ENCODE measurements at regions not wholly inside any gene's neighbourhood (a gene's known extent, or its start where the extent isn't known, plus 50 kb on each side); places are given as distances from the start of the nearest gene placed in this dataset.

GRCh38 chr1:189644970-189645369, 832.7 kb downstream of the BRINP3 start:
- ChIA-PET POLR2A (no interaction called here), CTCF (ENCODE audit: unreplicated experiment) (no interaction called here)
- Histone ChIP-seq H3K4me3 (ENCODE audit: low read depth, low read length, poor library complexity, severe bottlenecking) (no peak overlapping the region), H3K4me1 (ENCODE audit: insufficient read depth, low read length, poor library complexity, severe bottlenecking) (no peaks in the 10 kb centered on the region), H3K4me2 (ENCODE audit: low read length) (no peak overlapping the region), H3K9me3 (ENCODE audit: low read length) (no peaks in the 10 kb centered on the region), H3K9me2 (ENCODE audit: insufficient read depth, low read length) (no peaks in the 10 kb centered on the region), H3K79me2 (ENCODE audit: insufficient read depth, low read depth, low read length) (no peaks in the 10 kb centered on the region), H4K20me1 (ENCODE audit: insufficient read depth, low read length) (no peaks in the 10 kb centered on the region), H3K27ac (ENCODE audit: low read depth, low read length, poor library complexity, severe bottlenecking) (no peak overlapping the region), H3K36me3 (ENCODE audit: insufficient read depth, low read length) (no peaks in the 10 kb centered on the region), H2AFZ (ENCODE audit: low read length) (no peak overlapping the region)
- no peak for DNase-seq (ENCODE audit: low spot score)
- BruUV-seq (replicated peaks) = no TSS peak
- intact Hi-C loops (cut with micrococcal nuclease; ENCODE audit: unreplicated experiment) = no loop called here
- TF ChIP-seq EZH2phosphoT487 (IDR thresholded peaks at IDR 0.05; ENCODE audit: borderline replicate concordance, low read depth, low read length) (no peak), CTCF (conservative IDR thresholded peaks at IDR 0.05; ENCODE audit: low read length) (no peak)

DNA sequence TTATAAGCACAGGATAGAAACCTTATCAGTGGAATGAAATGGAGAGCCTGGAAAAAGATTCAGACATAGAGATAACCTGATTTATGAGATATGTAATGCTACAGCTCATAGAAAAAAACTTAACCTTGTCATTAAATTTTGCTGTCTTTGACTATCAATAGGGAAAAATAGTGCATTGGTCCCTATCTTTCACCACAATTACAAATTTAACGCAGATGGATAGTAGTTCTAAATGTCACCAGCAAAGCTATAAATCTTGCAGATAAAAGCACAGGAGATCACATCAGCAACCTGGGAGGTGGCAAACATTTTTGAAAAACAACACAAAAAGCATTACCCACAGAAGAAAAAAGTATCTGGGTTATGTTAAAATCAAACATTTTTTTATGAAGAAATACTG, 831.6 kb downstream of the BRINP3 start:
- no peaks in the 10 kb centered on the region for H3K9me3 ChIP-seq (ENCODE audit: low read length)
- no peak for TF ChIP-seq CTCF (conservative IDR thresholded peaks at IDR 0.05; ENCODE audit: low read length)
- no peak for TF ChIP-seq EZH2phosphoT487 (IDR thresholded peaks at IDR 0.05; ENCODE audit: borderline replicate concordance, low read depth, low read length)
- H2AFZ ChIP-seq (ENCODE audit: low read length) = no peak overlapping the region
- H3K36me3 ChIP-seq (ENCODE audit: insufficient read depth, low read length) = no peaks in the 10 kb centered on the region
- CTCF ChIA-PET (ENCODE audit: unreplicated experiment) = no interaction called here
- no peak for DNase-seq (ENCODE audit: low spot score)
- no peaks in the 10 kb centered on the region for H3K9me2 ChIP-seq (ENCODE audit: insufficient read depth, low read length)
- H3K4me3 ChIP-seq (ENCODE audit: low read depth, low read length, poor library complexity, severe bottlenecking) = no peak overlapping the region
- no peaks in the 10 kb centered on the region for H4K20me1 ChIP-seq (ENCODE audit: insufficient read depth, low read length)
- no peaks in the 10 kb centered on the region for H3K4me1 ChIP-seq (ENCODE audit: insufficient read depth, low read length, poor library complexity, severe bottlenecking)
- POLR2A ChIA-PET = no interaction called here
- intact Hi-C loops (cut with micrococcal nuclease; ENCODE audit: unreplicated experiment) = no loop called here
- H3K4me2 ChIP-seq (ENCODE audit: low read length) = no peak overlapping the region
- no peak overlapping the region for H3K27ac ChIP-seq (ENCODE audit: low read depth, low read length, poor library complexity, severe bottlenecking)
- H3K79me2 ChIP-seq (ENCODE audit: insufficient read depth, low read depth, low read length) = no peaks in the 10 kb centered on the region
- BruUV-seq (replicated peaks) = no TSS peak

GRCh38 chr1:189654906-189655305, 822.8 kb downstream of the BRINP3 start:
- CTCF ChIA-PET (ENCODE audit: unreplicated experiment) = no interaction called here
- POLR2A ChIA-PET = interaction anchor here (0.7 kb wide), 1 partner anchor 1250 kb away, joined by 3 read pairs; no protein-coding TSS in a partner anchor
- Histone ChIP-seq H3K9me3 (ENCODE audit: low read length) (no peaks in the 10 kb centered on the region), H3K4me2 (ENCODE audit: low read length) (no peak overlapping the region), H3K79me2 (ENCODE audit: insufficient read depth, low read depth, low read length) (no peaks in the 10 kb centered on the region), H3K9me2 (ENCODE audit: insufficient read depth, low read length) (no peaks in the 10 kb centered on the region), H3K4me1 (ENCODE audit: insufficient read depth, low read length, poor library complexity, severe bottlenecking) (no peaks in the 10 kb centered on the region), H3K4me3 (ENCODE audit: low read depth, low read length, poor library complexity, severe bottlenecking) (no peak overlapping the region), H3K27ac (ENCODE audit: low read depth, low read length, poor library complexity, severe bottlenecking) (no peak overlapping the region), H4K20me1 (ENCODE audit: insufficient read depth, low read length) (no peaks in the 10 kb centered on the region), H2AFZ (ENCODE audit: low read length) (no peak overlapping the region), H3K36me3 (ENCODE audit: insufficient read depth, low read length) (no peaks in the 10 kb centered on the region)
- intact Hi-C loops (cut with micrococcal nuclease; ENCODE audit: unreplicated experiment) = no loop called here
- TF ChIP-seq CTCF (conservative IDR thresholded peaks at IDR 0.05; ENCODE audit: low read length) (no peak), EZH2phosphoT487 (IDR thresholded peaks at IDR 0.05; ENCODE audit: borderline replicate concordance, low read depth, low read length) (no peak)
- DNase-seq (ENCODE audit: low spot score) = no peak
- no TSS peak for BruUV-seq (replicated peaks)

All from OCI-LY7 (cell line).